BJ (cell line): ENCODE measurements at regions not wholly inside any gene's neighbourhood (a gene's known extent, or its start where the extent isn't known, plus 50 kb on each side); places are given as distances from the start of the nearest gene placed in this dataset.

ENCODE experiments used
- CTCF ChIA-PET: fragments of 350-600 bp; formaldehyde crosslinking; extraction: SDS; loops from one replicate; lab custom pipeline; 2021; ENCODE audit warnings: antibody characterized with exemption, inconsistent platforms; lab: Yijun Ruan, JAX
- POLR2A ChIA-PET: fragments of 300-600 bp; sonication (Branson Sonifier 250); formaldehyde crosslinking; extraction: SDS; loops from one replicate; lab custom pipeline; 2021; ENCODE audit warnings: antibody characterized with exemption; lab: Charles Lee
- DNase-seq: peaks from one replicate; pipeline ENCODE4 v3.0.0-alpha.2; 2011; ENCODE audit warnings: low read depth
- H3K27me3 ChIP-seq: 2 replicates; pipeline ENCODE4 v1.6.0; 2011; ENCODE audit warnings: low read length; ENCODE audit not compliant: control insufficient read depth, insufficient read depth
- H3K36me3 ChIP-seq: 2 replicates; pipeline ENCODE4 v1.5.1; 2011; ENCODE audit warnings: low read length; ENCODE audit not compliant: control insufficient read depth, insufficient read depth
- H3K4me3 ChIP-seq: 2 replicates; pipeline ENCODE4 v1.5.1; 2011; ENCODE audit warnings: low read depth, mild to moderate bottlenecking, control low read depth, low read length
- TF ChIP-seq, protein P1 (sequence below): IDR thresholded peaks from 2 replicates; pipeline ENCODE4 v1.5.1; 2011; ENCODE audit warnings: low read depth, mild to moderate bottlenecking, control low read depth, inconsistent platforms, low read length, moderate library complexity; ENCODE audit not compliant: insufficient read depth

GRCh38 chr2:53436882-53437281 lies 330.7 kb upstream of the CHAC2 start:
- 0 out of 2 replicates have a peak, but pooled peaks cover 2% of the 10 kb centered on the region for H3K27me3 ChIP-seq
- no peaks in the 10 kb centered on the region for H3K36me3 ChIP-seq
- ChIA-PET POLR2A (no interaction called here), CTCF (no interaction called here)
- TF ChIP-seq, protein P1, sequence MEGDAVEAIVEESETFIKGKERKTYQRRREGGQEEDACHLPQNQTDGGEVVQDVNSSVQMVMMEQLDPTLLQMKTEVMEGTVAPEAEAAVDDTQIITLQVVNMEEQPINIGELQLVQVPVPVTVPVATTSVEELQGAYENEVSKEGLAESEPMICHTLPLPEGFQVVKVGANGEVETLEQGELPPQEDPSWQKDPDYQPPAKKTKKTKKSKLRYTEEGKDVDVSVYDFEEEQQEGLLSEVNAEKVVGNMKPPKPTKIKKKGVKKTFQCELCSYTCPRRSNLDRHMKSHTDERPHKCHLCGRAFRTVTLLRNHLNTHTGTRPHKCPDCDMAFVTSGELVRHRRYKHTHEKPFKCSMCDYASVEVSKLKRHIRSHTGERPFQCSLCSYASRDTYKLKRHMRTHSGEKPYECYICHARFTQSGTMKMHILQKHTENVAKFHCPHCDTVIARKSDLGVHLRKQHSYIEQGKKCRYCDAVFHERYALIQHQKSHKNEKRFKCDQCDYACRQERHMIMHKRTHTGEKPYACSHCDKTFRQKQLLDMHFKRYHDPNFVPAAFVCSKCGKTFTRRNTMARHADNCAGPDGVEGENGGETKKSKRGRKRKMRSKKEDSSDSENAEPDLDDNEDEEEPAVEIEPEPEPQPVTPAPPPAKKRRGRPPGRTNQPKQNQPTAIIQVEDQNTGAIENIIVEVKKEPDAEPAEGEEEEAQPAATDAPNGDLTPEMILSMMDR = no peak
- H3K4me3 ChIP-seq = no peak overlapping the region
- DNase-seq = no peak

DNA sequence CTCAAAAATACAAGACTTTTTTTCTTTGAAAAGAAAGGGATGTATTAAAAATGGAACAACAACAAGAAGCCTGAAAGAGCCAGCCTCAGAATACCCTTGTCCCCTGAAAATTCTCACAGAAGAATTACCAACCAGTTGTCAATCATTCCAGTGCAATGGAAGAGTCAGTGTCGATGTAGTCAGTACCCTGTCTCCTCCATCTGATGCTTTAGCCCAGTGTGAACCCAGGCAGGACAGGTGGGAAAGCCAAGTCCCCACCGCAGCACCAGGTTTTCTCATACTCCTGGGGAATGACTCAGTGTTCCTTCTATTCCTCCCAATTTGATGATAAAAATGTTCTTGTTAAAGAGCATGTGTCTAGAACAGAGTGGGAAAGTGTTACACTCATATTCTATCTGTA lies 332.0 kb upstream of the CHAC2 start:
- ChIA-PET CTCF (no interaction called here), POLR2A (no interaction called here)
- DNase-seq = no peak
- no peaks in the 10 kb centered on the region for H3K36me3 ChIP-seq
- TF ChIP-seq, protein P1 = no peak
- 0 out of 2 replicates have a peak, but pooled peaks cover 2% of the 10 kb centered on the region for H3K27me3 ChIP-seq
- no peak overlapping the region for H3K4me3 ChIP-seq

DNA sequence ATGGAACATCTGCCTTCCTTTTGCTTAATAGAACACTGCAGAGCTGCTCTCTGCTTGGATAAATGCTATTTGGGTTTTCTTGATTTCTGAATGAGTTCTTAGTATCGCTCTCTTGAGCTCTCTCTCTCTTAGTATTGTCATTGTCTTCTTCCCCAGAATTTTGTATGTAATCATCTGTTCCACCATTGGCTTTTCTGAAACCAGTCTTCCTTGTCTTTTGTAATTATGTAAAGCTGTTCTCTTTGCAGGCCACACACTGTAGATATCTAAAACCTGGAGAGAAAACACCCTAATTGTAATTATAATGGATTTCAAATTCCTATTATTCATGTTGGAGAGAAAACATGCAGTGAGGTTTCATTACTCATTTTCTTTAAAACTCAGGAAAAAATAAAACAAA lies 333.1 kb upstream of the CHAC2 start:
- 0 out of 2 replicates have a peak, but pooled peaks cover 2% of the 10 kb centered on the region for H3K27me3 ChIP-seq
- no peak overlapping the region for H3K4me3 ChIP-seq
- CTCF ChIA-PET = interaction anchor here (1.2 kb wide), 1 partner anchor 10 kb away, joined by 5 read pairs; no protein-coding TSS in a partner anchor
- no peaks in the 10 kb centered on the region for H3K36me3 ChIP-seq
- POLR2A ChIA-PET = no interaction called here
- DNase-seq = no peak
- TF ChIP-seq, protein P1 = no peak

- CTCF ChIA-PET = no interaction called here
- Histone ChIP-seq H3K27me3 (0 out of 2 replicates have a peak, but pooled peaks cover 2% of the 10 kb centered on the region), H3K4me3 (no peak overlapping the region), H3K36me3 (no peaks in the 10 kb centered on the region)
- no peak for DNase-seq
- POLR2A ChIA-PET = no interaction called here
- TF ChIP-seq, protein P1 = no peak
Observed at GRCh38 chr2:53432936-53433335, 334.7 kb upstream of the CHAC2 start.

DNA sequence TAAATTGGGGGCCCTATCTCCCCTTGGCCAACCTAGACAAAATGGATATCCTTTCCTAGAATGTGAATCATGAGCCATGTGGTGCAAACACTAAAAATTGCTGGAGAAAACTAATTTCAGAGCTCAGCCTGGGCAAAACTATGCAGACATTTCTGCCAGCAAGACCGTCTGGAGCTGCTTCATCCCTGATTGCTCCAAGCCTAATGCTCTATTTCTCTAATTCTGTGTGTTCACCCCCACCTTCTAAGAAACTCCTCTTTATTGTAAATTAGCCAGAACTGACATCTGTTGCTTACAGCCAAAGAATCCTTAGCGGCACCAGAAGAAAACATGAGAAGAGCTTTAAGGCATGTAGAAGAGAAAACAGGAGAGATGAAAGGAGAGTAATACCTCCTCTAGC lies 337.7 kb upstream of the CHAC2 start:
- no peak for DNase-seq
- POLR2A ChIA-PET = no interaction called here
- TF ChIP-seq, protein P1 = no peak
- CTCF ChIA-PET = interaction anchor here (0.7 kb wide), 1 partner anchor 1342 kb away, joined by 3 read pairs; no protein-coding TSS in a partner anchor
- H3K4me3 ChIP-seq = no peak overlapping the region
- 0 out of 2 replicates have a peak, but pooled peaks cover 2% of the 10 kb centered on the region for H3K27me3 ChIP-seq
- H3K36me3 ChIP-seq = no peaks in the 10 kb centered on the region
